Prostate gland (tissue), 2 donors: ENCODE measurements at regions not wholly inside any gene's neighbourhood (a gene's known extent, or its start where the extent isn't known, plus 50 kb on each side); places are given as distances from the start of the nearest gene placed in this dataset.

Source experiments
- DNase-seq: peaks from one replicate; pipeline ENCODE4 v3.0.0-alpha.2; 2019; ENCODE audit warnings: low spot score
- H3K27ac ChIP-seq, 2 donors: fragments of 200-600 bp; sonication (generic); 2 replicates each; pipeline ENCODE4 v1.5.1; 2017 to 2019
- H3K27me3 ChIP-seq: fragments of 200-600 bp; sonication (generic); replicated peaks from 2 replicates; pipeline ENCODE4 v1.5.1; 2019; ENCODE audit not compliant: insufficient read depth
- H3K36me3 ChIP-seq, 2 donors: fragments of 200-600 bp; sonication (generic); 1 replicate in 1 of 2; 2 replicates in 1 of 2; pipeline versions ENCODE4 v1.5.1 to v1.8.1; 2017 to 2019
- H3K4me1 ChIP-seq: fragments of 200-600 bp; sonication (generic); replicated peaks from 2 replicates; pipeline ENCODE4 v1.5.1; 2019
- H3K4me3 ChIP-seq, 2 donors: fragments of 200-600 bp; sonication (generic); 2 replicates each; pipeline ENCODE4 v1.5.1; 2017 to 2019
- H3K9me3 ChIP-seq: fragments of 200-600 bp; sonication (generic); 2 replicates; pipeline ENCODE4 v1.5.1; 2017
- POLR2A ChIP-seq: fragments of 450-650 bp; IDR thresholded peaks from one replicate; pipeline ENCODE4 v1.6.1; 2016; ENCODE audit warnings: antibody characterized with exemption, mild to moderate bottlenecking
- POLR2AphosphoS5 ChIP-seq: sonication (generic); formaldehyde crosslinking; IDR thresholded peaks from one replicate; pipeline ENCODE4 v1.6.1; 2017; ENCODE audit warnings: antibody characterized with exemption
- WGBS: methylation state at CpG from one replicate; pipeline ENCODE4 v1.1.5; 2018; 5-methylcytosine and 5-hydroxymethylcytosine counted together
- intact Hi-C: fragments of 100-400 bp; cut with DNase I; formaldehyde crosslinking; loops from one replicate; pipeline ENCODE4 v1.14.2; 2022
- TF ChIP-seq, protein P1 (sequence below), 4 experiments: fragments of 200-600 bp in 2 of 4; fragments of 450-650 bp in 2 of 4; sonication (generic) in 2 of 4; IDR thresholded peaks; 1 replicate in 3 of 4; 2 replicates in 1 of 4; pipeline ENCODE4 v1.5.1; 2016 to 2019; ENCODE audit warnings: antibody characterized with exemption in 4 of 4, mild to moderate bottlenecking in 2 of 4, moderate library complexity in 2 of 4

- TF ChIP-seq POLR2AphosphoS5 (no peak), POLR2A (no peak)
- TF ChIP-seq, protein P1, sequence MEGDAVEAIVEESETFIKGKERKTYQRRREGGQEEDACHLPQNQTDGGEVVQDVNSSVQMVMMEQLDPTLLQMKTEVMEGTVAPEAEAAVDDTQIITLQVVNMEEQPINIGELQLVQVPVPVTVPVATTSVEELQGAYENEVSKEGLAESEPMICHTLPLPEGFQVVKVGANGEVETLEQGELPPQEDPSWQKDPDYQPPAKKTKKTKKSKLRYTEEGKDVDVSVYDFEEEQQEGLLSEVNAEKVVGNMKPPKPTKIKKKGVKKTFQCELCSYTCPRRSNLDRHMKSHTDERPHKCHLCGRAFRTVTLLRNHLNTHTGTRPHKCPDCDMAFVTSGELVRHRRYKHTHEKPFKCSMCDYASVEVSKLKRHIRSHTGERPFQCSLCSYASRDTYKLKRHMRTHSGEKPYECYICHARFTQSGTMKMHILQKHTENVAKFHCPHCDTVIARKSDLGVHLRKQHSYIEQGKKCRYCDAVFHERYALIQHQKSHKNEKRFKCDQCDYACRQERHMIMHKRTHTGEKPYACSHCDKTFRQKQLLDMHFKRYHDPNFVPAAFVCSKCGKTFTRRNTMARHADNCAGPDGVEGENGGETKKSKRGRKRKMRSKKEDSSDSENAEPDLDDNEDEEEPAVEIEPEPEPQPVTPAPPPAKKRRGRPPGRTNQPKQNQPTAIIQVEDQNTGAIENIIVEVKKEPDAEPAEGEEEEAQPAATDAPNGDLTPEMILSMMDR (IDR thresholded peaks at IDR 0.05) = no peak
- no peaks in the 10 kb centered on the region for H3K4me1 ChIP-seq
- intact Hi-C loops = no loop called here
- 57% methylated on average over 4 of the region's 4 CpGs for WGBS
- no peak overlapping the region for H3K27ac ChIP-seq
- no peak overlapping the region for H3K4me3 ChIP-seq
- no peaks in the 10 kb centered on the region for H3K36me3 ChIP-seq
- H3K27me3 ChIP-seq = peaks cover 14% of the 10 kb centered on the region
- no peaks in the 10 kb centered on the region for H3K9me3 ChIP-seq
- no peak for DNase-seq
These were observed 74.3 kb upstream of the PAX7 start for GRCh38 chr1:18556364-18556763.

- no peak for DNase-seq
- no peaks in the 10 kb centered on the region for H3K9me3 ChIP-seq
- peaks cover 18% of the 10 kb centered on the region for H3K27me3 ChIP-seq
- TF ChIP-seq, protein P1 (IDR thresholded peaks at IDR 0.05) = no peak
- TF ChIP-seq POLR2A = no peak
- no peak for TF ChIP-seq POLR2AphosphoS5
- 3% methylated on average over 29 of the region's 29 CpGs for WGBS
- H3K4me3 ChIP-seq = no peak overlapping the region
- no peak overlapping the region for H3K27ac ChIP-seq
- no peaks in the 10 kb centered on the region for H3K4me1 ChIP-seq
- no peaks in the 10 kb centered on the region for H3K36me3 ChIP-seq
- intact Hi-C loops = no loop called here
These were observed 72.8 kb upstream of the PAX7 start for GRCh38 chr1:18557621-18558465.

DNA sequence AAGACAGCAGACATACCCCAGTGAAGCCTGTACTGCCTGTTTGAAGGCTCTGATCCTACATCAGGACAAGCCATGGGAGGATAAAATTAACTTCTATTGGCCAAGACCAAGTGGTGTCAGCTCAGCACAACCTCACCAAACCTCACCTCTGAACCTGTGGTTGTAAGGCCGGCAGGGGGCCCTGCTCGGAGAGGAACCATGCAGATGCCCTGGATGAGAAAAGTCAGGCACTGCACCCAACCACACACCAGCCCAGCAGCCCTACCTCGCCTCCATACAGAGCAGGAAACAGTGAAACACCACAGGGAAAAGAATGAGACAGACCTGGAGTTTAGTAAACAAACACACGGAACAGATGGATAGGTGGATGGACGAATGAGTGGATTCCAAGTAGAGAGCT, 70.0 kb upstream of the PAX7 start:
- DNase-seq = no peak
- no peaks in the 10 kb centered on the region for H3K9me3 ChIP-seq
- TF ChIP-seq POLR2A = no peak
- TF ChIP-seq POLR2AphosphoS5 = no peak
- TF ChIP-seq, protein P1 (IDR thresholded peaks at IDR 0.05) = no peak
- H3K27ac ChIP-seq = no peak overlapping the region
- peaks cover 18% of the 10 kb centered on the region for H3K27me3 ChIP-seq
- H3K36me3 ChIP-seq = no peaks in the 10 kb centered on the region
- intact Hi-C loops = no loop called here
- WGBS = 42% methylated on average over 5 of the region's 5 CpGs
- H3K4me3 ChIP-seq = no peak overlapping the region
- no peaks in the 10 kb centered on the region for H3K4me1 ChIP-seq

- no peak for TF ChIP-seq POLR2A
- no peak for TF ChIP-seq POLR2AphosphoS5
- TF ChIP-seq, protein P1 (IDR thresholded peaks at IDR 0.05) = no peak
- no peaks in the 10 kb centered on the region for H3K4me1 ChIP-seq
- no peaks in the 10 kb centered on the region for H3K9me3 ChIP-seq
- WGBS = 58% methylated on average over 8 of the region's 9 CpGs
- no peak for DNase-seq
- H3K36me3 ChIP-seq = no peaks in the 10 kb centered on the region
- intact Hi-C loops = no loop called here
- H3K4me3 ChIP-seq = no peak overlapping the region
- H3K27ac ChIP-seq = no peak overlapping the region
- H3K27me3 ChIP-seq = peaks cover 18% of the 10 kb centered on the region
These were observed 68.7 kb upstream of the PAX7 start for GRCh38 chr1:18561967-18562366.

- Histone ChIP-seq H3K27me3 (peaks cover 4% of the 10 kb centered on the region), H3K4me1 (no peaks in the 10 kb centered on the region), H3K9me3 (no peaks in the 10 kb centered on the region), H3K27ac (no peak overlapping the region), H3K36me3 (no peaks in the 10 kb centered on the region), H3K4me3 (no peak overlapping the region)
- TF ChIP-seq, protein P1 (IDR thresholded peaks at IDR 0.05) = no peak
- TF ChIP-seq POLR2AphosphoS5 (no peak), POLR2A (no peak)
- DNase-seq = no peak
- intact Hi-C loops = no loop called here
- 43% methylated on average over 3 of the region's 3 CpGs for WGBS
These were observed 66.0 kb upstream of the PAX7 start for GRCh38 chr1:18564676-18565075.
